Stomach (tissue), 8 donors: ENCODE measurements at regions not wholly inside any gene's neighbourhood (a gene's known extent, or its start where the extent isn't known, plus 50 kb on each side); places are given as distances from the start of the nearest gene placed in this dataset.

Experiments used
- DNase-seq, 2 donors: peaks; one replicate each; pipeline versions ENCODE4 v3.0.0 to v3.0.0-alpha.2; 2013 to 2019
- H3K27ac ChIP-seq, 5 donors: fragments of 200-600 bp in 4 of 5; sonication (generic) in 4 of 5; one replicate each; pipeline ENCODE4 v1.5.1; 2013 to 2019; ENCODE audit warnings: mild to moderate bottlenecking in 1 of 5, moderate library complexity in 1 of 5
- H3K27me3 ChIP-seq, 3 donors: fragments of 200-600 bp; sonication (generic); one replicate each; pipeline ENCODE4 v1.5.1; 2017 to 2019; ENCODE audit warnings: mixed run types in 1 of 3
- H3K36me3 ChIP-seq, 4 donors: fragments of 200-600 bp; sonication (generic); 1 replicate in 3 of 4; 2 replicates in 1 of 4; pipeline ENCODE4 v1.5.1; 2016 to 2019
- H3K4me1 ChIP-seq, 4 donors: fragments of 200-600 bp; sonication (generic); one replicate each; pipeline ENCODE4 v1.5.1; 2016 to 2019
- H3K4me3 ChIP-seq, 4 donors: fragments of 200-600 bp; sonication (generic) in 3 of 4; one replicate each; pipeline ENCODE4 v1.5.1; 2016 to 2019; ENCODE audit warnings: mild to moderate bottlenecking in 1 of 4
- H3K9me3 ChIP-seq, 4 donors: fragments of 200-600 bp; sonication (generic); one replicate each; pipeline ENCODE4 v1.5.1; 2016 to 2019
- CTCF ChIP-seq, 7 experiments: fragments of 450-650 bp in 4 of 7; fragments of 200-600 bp in 3 of 7; sonication (generic) in 3 of 7; IDR thresholded peaks; one replicate each; pipeline ENCODE4 v1.5.1; 2016 to 2019; ENCODE audit warnings: antibody characterized with exemption in 7 of 7, control low read depth in 2 of 7, mild to moderate bottlenecking in 1 of 7
- EP300 ChIP-seq: sonication (generic); formaldehyde crosslinking; IDR thresholded peaks from one replicate; pipeline ENCODE4 v1.6.1; 2017; ENCODE audit warnings: antibody characterized with exemption
- POLR2A ChIP-seq, 4 donors: fragments of 450-650 bp; IDR thresholded peaks; one replicate each; pipeline ENCODE4 v1.6.1; 2016; ENCODE audit warnings: antibody characterized with exemption in 4 of 4, control low read depth in 2 of 4, mild to moderate bottlenecking in 1 of 4, moderate library complexity in 1 of 4
- POLR2AphosphoS5 ChIP-seq, 3 donors: sonication (generic); formaldehyde crosslinking; IDR thresholded peaks; one replicate each; pipeline ENCODE4 v1.6.1; 2016; ENCODE audit warnings: antibody characterized with exemption in 3 of 3
- WGBS, 5 donors: extraction: QIAGEN DNeasy Blood & Tissue Kit in 3 of 5; methylation state at CpG; one replicate each; pipeline versions ENCODE4 v1.1.5 to v1.1.7; 2013 to 2018; 5-methylcytosine and 5-hydroxymethylcytosine counted together
- intact Hi-C: fragments of 100-400 bp; cut with DNase I; formaldehyde crosslinking; loops from one replicate; pipeline ENCODE4 v1.15.1; 2023; ENCODE audit warnings: low total_unique reads
- donor health status: healthy with polysubstance abuse.
- donor health status: Bipolar disorder and iron deficiency.
- donor health status: healthy.

GRCh38 chr1:192887426-192887825, 78.6 kb downstream of the RGS2 start:
- no peak for TF ChIP-seq POLR2A (IDR thresholded peaks at IDR 0.05)
- no peak for TF ChIP-seq CTCF (IDR thresholded peaks at IDR 0.05)
- no peak for TF ChIP-seq POLR2AphosphoS5 (IDR thresholded peaks at IDR 0.05)
- TF ChIP-seq EP300 = no peak
- no peak overlapping the region for H3K27ac ChIP-seq
- H3K36me3 ChIP-seq = no peaks in the 10 kb centered on the region
- DNase-seq = no peak
- WGBS, 5 donors = 82 to 92% (median 87%) methylated on average over 4 of the region's 4 CpGs
- intact Hi-C loops = no loop called here
- H3K4me3 ChIP-seq = no peak overlapping the region
- H3K27me3 ChIP-seq = no peaks in the 10 kb centered on the region
- peaks cover 0 to 7% (median 0%) of the 10 kb centered on the region in 4 donors for H3K4me1 ChIP-seq
- H3K9me3 ChIP-seq = no peaks in the 10 kb centered on the region

- no peaks in the 10 kb centered on the region for H3K9me3 ChIP-seq
- no peaks in the 10 kb centered on the region for H3K36me3 ChIP-seq
- TF ChIP-seq POLR2A (IDR thresholded peaks at IDR 0.05) = no peak
- TF ChIP-seq CTCF (IDR thresholded peaks at IDR 0.05) = no peak
- no peak for TF ChIP-seq POLR2AphosphoS5 (IDR thresholded peaks at IDR 0.05)
- TF ChIP-seq EP300 = no peak
- H3K4me3 ChIP-seq = no peak overlapping the region
- peaks cover 0 to 6% (median 0%) of the 10 kb centered on the region in 4 donors for H3K4me1 ChIP-seq
- intact Hi-C loops = no loop called here
- DNase-seq = no peak
- H3K27ac ChIP-seq = no peak overlapping the region
- WGBS, 5 donors = 59 to 99% (median 65%) methylated on average over 3 of the region's 3 CpGs
- no peaks in the 10 kb centered on the region for H3K27me3 ChIP-seq
These were observed 79.7 kb downstream of the RGS2 start for GRCh38 chr1:192888574-192888973.

- Histone ChIP-seq H3K9me3 (no peaks in the 10 kb centered on the region), H3K27me3 (no peaks in the 10 kb centered on the region), H3K4me1 (peaks cover 0 to under 1% (median 0%) of the 10 kb centered on the region in 4 donors), H3K36me3 (no peaks in the 10 kb centered on the region), H3K4me3 (no peak overlapping the region), H3K27ac (no peak overlapping the region)
- DNase-seq = no peak
- intact Hi-C loops = no loop called here
- TF ChIP-seq POLR2A (IDR thresholded peaks at IDR 0.05) (no peak), EP300 (no peak), POLR2AphosphoS5 (IDR thresholded peaks at IDR 0.05) (no peak), CTCF (IDR thresholded peaks at IDR 0.05) (no peak)
- 77 to 89% (median 82%) methylated on average over 4 of the region's 4 CpGs for WGBS, 5 donors
These were observed 80.2 kb downstream of the RGS2 start for GRCh38 chr1:192889082-192889481.

- TF ChIP-seq CTCF (IDR thresholded peaks at IDR 0.05) (no peak), EP300 (no peak), POLR2AphosphoS5 (IDR thresholded peaks at IDR 0.05) (no peak), POLR2A (IDR thresholded peaks at IDR 0.05) (no peak)
- no peaks in the 10 kb centered on the region for H3K27me3 ChIP-seq
- no peak overlapping the region for H3K4me3 ChIP-seq
- H3K27ac ChIP-seq = peak overlapping the region in 1 of 5 donors; percentile 12
- no peak for DNase-seq
- H3K36me3 ChIP-seq = no peaks in the 10 kb centered on the region
- WGBS, 5 donors = 76 to 97% (median 86%) methylated on average over 3 of the region's 3 CpGs
- H3K4me1 ChIP-seq = no peaks in the 10 kb centered on the region
- intact Hi-C loops = no loop called here
- no peaks in the 10 kb centered on the region for H3K9me3 ChIP-seq
These were observed 81.3 kb downstream of the RGS2 start for GRCh38 chr1:192890134-192890533.
